WERI-Rb-1 (cell line): ENCODE measurements at regions not wholly inside any gene's neighbourhood (a gene's known extent, or its start where the extent isn't known, plus 50 kb on each side); places are given as distances from the start of the nearest gene placed in this dataset.

Experiments
- DNase-seq: peaks from one replicate; pipeline ENCODE4 v3.0.0-alpha.2; 2020
- H3K27ac ChIP-seq: fragments of 250-450 bp; sonication (Bioruptor Pico); 2 replicates; pipeline ENCODE4 v1.5.1; 2020; ENCODE audit warnings: mild to moderate bottlenecking, moderate library complexity
- H3K27me3 ChIP-seq: fragments of 250-450 bp; sonication (Bioruptor Pico); 2 replicates; pipeline ENCODE4 v1.5.1; 2021; ENCODE audit warnings: mild to moderate bottlenecking, low read depth, moderate library complexity; ENCODE audit not compliant: insufficient read depth, severe bottlenecking
- H3K36me3 ChIP-seq: fragments of 250-450 bp; sonication (Bioruptor Pico); 2 replicates; pipeline ENCODE4 v1.5.1; 2020; ENCODE audit warnings: mild to moderate bottlenecking, moderate library complexity
- H3K4me3 ChIP-seq: 2 replicates; pipeline ENCODE4 v1.5.1; 2011; ENCODE audit warnings: low read depth, mild to moderate bottlenecking, control low read depth, low read length
- H3K9me3 ChIP-seq: fragments of 250-450 bp; sonication (Bioruptor Pico); 2 replicates; pipeline ENCODE4 v1.5.1; 2021; ENCODE audit warnings: mild to moderate bottlenecking, moderate library complexity; ENCODE audit not compliant: severe bottlenecking
- CTCF ChIP-seq: IDR thresholded peaks from 2 replicates; pipeline ENCODE4 v1.5.1; 2011; ENCODE audit warnings: low read depth, mild to moderate bottlenecking, control low read depth, inconsistent platforms, low read length

GRCh38 chr15:81789403-81789802 lies 256.4 kb downstream of the MEX3B start:
- TF ChIP-seq CTCF, result no peak
- no peak overlapping the region for H3K4me3 ChIP-seq
- no peaks in the 10 kb centered on the region for H3K27me3 ChIP-seq
- no peak overlapping the region for H3K27ac ChIP-seq
- DNase-seq, result no peak
- no peaks in the 10 kb centered on the region for H3K36me3 ChIP-seq
- H3K9me3 ChIP-seq, result peaks cover 6% of the 10 kb centered on the region

GRCh38 chr15:81786776-81787175 lies 259.0 kb downstream of the MEX3B start:
- Histone ChIP-seq H3K27me3 (no peaks in the 10 kb centered on the region), H3K9me3 (peaks cover 24% of the 10 kb centered on the region), H3K27ac (no peak overlapping the region), H3K4me3 (no peak overlapping the region), H3K36me3 (no peaks in the 10 kb centered on the region)
- TF ChIP-seq CTCF, result no peak
- DNase-seq, result no peak

DNA sequence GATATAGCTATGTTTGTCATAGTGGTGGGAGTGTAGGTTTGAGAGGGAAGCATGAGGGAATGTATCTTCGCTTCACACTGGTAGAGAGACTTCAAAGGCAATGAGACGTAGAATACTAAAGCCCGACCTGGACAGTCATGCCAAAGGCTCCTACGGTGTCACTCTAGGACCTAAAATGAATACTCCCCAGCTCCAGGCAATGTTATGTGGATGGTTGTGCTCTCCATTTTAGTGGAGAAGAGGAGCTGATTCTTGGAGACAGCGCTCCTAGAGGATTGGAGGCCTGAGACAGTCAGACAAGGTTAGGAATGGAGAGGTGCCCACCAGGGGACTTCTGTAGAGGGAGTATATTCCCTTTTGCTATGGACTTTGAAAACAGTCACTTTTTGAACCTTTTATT lies 260.1 kb downstream of the MEX3B start:
- no peak for TF ChIP-seq CTCF
- Histone ChIP-seq H3K27me3 (no peaks in the 10 kb centered on the region), H3K36me3 (no peaks in the 10 kb centered on the region), H3K27ac (peak overlapping the region; percentile 65), H3K4me3 (no peak overlapping the region), H3K9me3 (peaks cover 35% of the 10 kb centered on the region)
- DNase-seq, result no peak

GRCh38 chr15:81785181-81785580 lies 260.6 kb downstream of the MEX3B start:
- DNase-seq, result peak; percentile 75
- TF ChIP-seq CTCF, result no peak
- Histone ChIP-seq H3K36me3 (no peaks in the 10 kb centered on the region), H3K9me3 (peaks cover 39% of the 10 kb centered on the region), H3K27ac (peak overlapping the region; percentile 65), H3K27me3 (no peaks in the 10 kb centered on the region), H3K4me3 (peak overlapping the region; percentile 16; the same call in 1 of the 2 replicates)

DNA sequence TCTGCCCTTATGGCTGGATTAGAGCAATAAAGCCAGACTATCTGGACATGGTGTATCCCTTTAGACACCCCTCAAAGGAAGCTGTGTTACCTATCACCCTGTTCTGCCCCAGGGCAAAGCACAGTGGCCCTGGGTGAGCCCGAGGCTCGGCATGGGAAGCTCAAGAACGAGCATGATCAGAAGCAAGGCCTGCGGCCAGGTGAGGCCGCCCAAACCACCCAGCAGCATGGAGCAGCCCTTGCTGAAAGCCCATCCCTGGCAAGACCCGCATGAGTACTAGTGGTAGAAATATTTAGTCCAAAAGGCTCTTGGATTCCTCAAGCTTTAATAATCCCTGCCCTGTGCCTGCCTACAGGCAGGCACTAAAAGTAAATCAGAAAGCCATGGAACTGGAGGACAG lies 261.1 kb downstream of the MEX3B start:
- Histone ChIP-seq H3K27me3 (no peaks in the 10 kb centered on the region), H3K4me3 (peak overlapping the region; percentile 16; the same call in 1 of the 2 replicates), H3K9me3 (peaks cover 39% of the 10 kb centered on the region), H3K36me3 (no peaks in the 10 kb centered on the region), H3K27ac (peak overlapping the region; percentile 65)
- DNase-seq, result peak; percentile 11
- no peak for TF ChIP-seq CTCF

- H3K9me3 ChIP-seq, result peaks cover 44% of the 10 kb centered on the region
- no peaks in the 10 kb centered on the region for H3K36me3 ChIP-seq
- DNase-seq, result peak; percentile 72
- H3K4me3 ChIP-seq, result no peak overlapping the region
- H3K27ac ChIP-seq, result peak overlapping the region; percentile 45
- H3K27me3 ChIP-seq, result no peaks in the 10 kb centered on the region
- no peak for TF ChIP-seq CTCF
Observed at GRCh38 chr15:81783586-81783985, 262.2 kb downstream of the MEX3B start.
